HCT116 (cell line): ENCODE measurements at regions not wholly inside any gene's neighbourhood (a gene's known extent, or its start where the extent isn't known, plus 50 kb on each side); places are given as distances from the start of the nearest gene placed in this dataset.

Experiments used
- ATAC-seq: fragments of 200-7000 bp; cut with Tn5 transposase; 2 replicates; pipeline ENCODE4 v1.9.1; 2020; ENCODE audit warnings: mild to moderate bottlenecking, moderate library complexity
- BruUV-seq: library from RNA; stranded (reverse); fragments of 400-500 nt; replicated peaks from 2 replicates; lab custom pipeline; 2021; lab: Mats Ljungman, UMichigan
- CTCF ChIA-PET: fragments of 300-600 bp; sonication (Branson Sonifier 250); formaldehyde crosslinking; loops from one replicate; lab custom pipeline; 2021; ENCODE audit warnings: antibody characterized with exemption; lab: Charles Lee
- POLR2A ChIA-PET: fragments of 300-600, 350-600 bp; sonication (Branson Sonifier 250); formaldehyde crosslinking; loops from one replicate; lab custom pipeline; 2021; ENCODE audit warnings: antibody characterized with exemption; lab: Charles Lee
- RAD21 ChIA-PET, 2 experiments: fragments of 300-600 bp; sonication (Branson Sonifier 250); formaldehyde crosslinking; loops; one replicate each; lab custom pipeline; 2023; ENCODE audit warnings: low total read pairs in 2 of 2; ENCODE audit not compliant: uncharacterized antibody in 2 of 2, unreplicated experiment in 2 of 2, low non-redundant PET in 1 of 2; lab: Charles Lee
- DNase-seq: peaks from one replicate; pipeline ENCODE4 v3.0.0-alpha.2; 2010; ENCODE audit warnings: low read depth, low spot score
- H2AFZ ChIP-seq: fragments of 200-600 bp; shearing (Covaris generic), sonication (generic); 2 replicates; pipeline ENCODE4 v1.6.1; 2017; ENCODE audit warnings: low read depth, mixed run types, mixed read lengths, antibody characterized with exemption, low read length; ENCODE audit not compliant: poor library complexity, severe bottlenecking
- H3K27ac ChIP-seq: 2 replicates; pipeline ENCODE4 v1.5.1; 2012; ENCODE audit warnings: low read depth, low read length
- H3K27me3 ChIP-seq: fragments of 200-600 bp; sonication (generic); 2 replicates; pipeline ENCODE4 v1.6.1; 2016; ENCODE audit warnings: mixed run types, low read length, mixed read lengths; ENCODE audit not compliant: insufficient read depth
- H3K36me3 ChIP-seq, 2 experiments: fragments of 200-500 bp in 1 of 2; fragments of 200-600 bp in 1 of 2; sonication (Bioruptor generic) in 1 of 2; sonication (generic) in 1 of 2; 2 replicates each; pipeline versions ENCODE4 v1.5.1 to v1.6.1; 2014 to 2016; ENCODE audit warnings: low read length in 2 of 2, inconsistent platforms in 1 of 2, mixed read lengths in 1 of 2, mixed run types in 1 of 2; ENCODE audit not compliant: insufficient read depth in 2 of 2, control insufficient read depth in 1 of 2
- H3K4me1 ChIP-seq, 2 experiments: fragments of 200-600 bp in 1 of 2; sonication (generic) in 1 of 2; 2 replicates each; pipeline versions ENCODE4 v1.5.1 to v1.6.1; 2012 to 2017; ENCODE audit warnings: low read length in 2 of 2, inconsistent platforms in 1 of 2, mild to moderate bottlenecking in 1 of 2, mixed read lengths in 1 of 2, mixed run types in 1 of 2, moderate library complexity in 1 of 2; ENCODE audit not compliant: insufficient read depth in 2 of 2, control insufficient read depth in 1 of 2
- H3K4me2 ChIP-seq: fragments of 200-600 bp; sonication (generic); 2 replicates; pipeline ENCODE4 v1.6.1; 2017; ENCODE audit warnings: mixed run types, low read length, mixed read lengths
- H3K4me3 ChIP-seq, 2 experiments: fragments of 200-600 bp in 1 of 2; sonication (generic) in 1 of 2; replicated peaks in 1 of 2; 2 replicates each; pipeline ENCODE4 v1.5.1; 2011 to 2016; ENCODE audit warnings: low read length in 2 of 2, control low read depth in 1 of 2, low read depth in 1 of 2, mild to moderate bottlenecking in 1 of 2, mixed read lengths in 1 of 2, mixed run types in 1 of 2
- H3K79me2 ChIP-seq: fragments of 200-600 bp; sonication (generic); 2 replicates; pipeline ENCODE4 v1.6.1; 2017; ENCODE audit warnings: mild to moderate bottlenecking, mixed run types, low read length, moderate library complexity, mixed read lengths; ENCODE audit not compliant: insufficient read depth
- H3K9ac ChIP-seq: fragments of 200-600 bp; sonication (generic); 2 replicates; pipeline ENCODE4 v1.6.1; 2016; ENCODE audit warnings: low read length, mixed read lengths
- H3K9me2 ChIP-seq: fragments of 200-600 bp; sonication (generic), shearing (Covaris generic); 2 replicates; pipeline ENCODE4 v1.6.1; 2017; ENCODE audit warnings: mixed run types, mild to moderate bottlenecking, moderate library complexity; ENCODE audit not compliant: insufficient read depth
- H3K9me3 ChIP-seq, 2 experiments: fragments of 200-500 bp in 1 of 2; fragments of 200-600 bp in 1 of 2; sonication (Bioruptor generic) in 1 of 2; sonication (generic) in 1 of 2; 2 replicates each; pipeline ENCODE4 v1.6.1; 2014 to 2017; ENCODE audit warnings: low read length in 2 of 2, mixed read lengths in 2 of 2, inconsistent platforms in 1 of 2, low read depth in 1 of 2, mild to moderate bottlenecking in 1 of 2, mixed run types in 1 of 2, moderate library complexity in 1 of 2; ENCODE audit not compliant: control insufficient read depth in 1 of 2, insufficient read depth in 1 of 2
- H4K20me1 ChIP-seq: fragments of 200-600 bp; sonication (generic), shearing (Covaris generic); 2 replicates; pipeline ENCODE4 v1.6.1; 2017; ENCODE audit warnings: mixed run types, mild to moderate bottlenecking, moderate library complexity; ENCODE audit not compliant: insufficient read depth
- CBX3 ChIP-seq: IDR thresholded peaks from 2 replicates; pipeline ENCODE4 v1.6.1; 2012; ENCODE audit warnings: low read depth
- CEBPB ChIP-seq: IDR thresholded peaks from 2 replicates; pipeline ENCODE4 v1.6.1; 2012; ENCODE audit warnings: low read depth
- ELF1 ChIP-seq: IDR thresholded peaks from 2 replicates; pipeline ENCODE4 v1.6.1; 2012; ENCODE audit warnings: low read depth, borderline replicate concordance
- EZH2 ChIP-seq: fragments of 200-600 bp; sonication (generic); IDR thresholded peaks from 2 replicates; pipeline ENCODE4 v1.6.1; 2017; ENCODE audit warnings: antibody characterized with exemption, mixed run types
- EZH2phosphoT487 ChIP-seq: fragments of 200-600 bp; IDR thresholded peaks from 2 replicates; pipeline ENCODE4 v1.6.1; 2018; ENCODE audit warnings: antibody characterized with exemption, borderline replicate concordance
- FOSL1 ChIP-seq: IDR thresholded peaks from 2 replicates; pipeline ENCODE4 v1.6.1; 2012; ENCODE audit warnings: low read depth
- JUND ChIP-seq: IDR thresholded peaks from 2 replicates; pipeline ENCODE4 v1.6.1; 2012
- POLR2A ChIP-seq: IDR thresholded peaks from 2 replicates; pipeline ENCODE4 v1.7.0; 2011; ENCODE audit warnings: borderline replicate concordance; ENCODE audit not compliant: insufficient read depth, insufficient read length; ENCODE audit errors: extremely low read depth
- POLR2AphosphoS5 ChIP-seq: IDR thresholded peaks from 2 replicates; pipeline ENCODE4 v1.6.1; 2011; ENCODE audit warnings: mild to moderate bottlenecking, low read depth, low read length, moderate library complexity
- SIN3A ChIP-seq: IDR thresholded peaks from 2 replicates; pipeline ENCODE4 v1.6.1; 2012; ENCODE audit warnings: low read depth
- SP1 ChIP-seq: IDR thresholded peaks from 2 replicates; pipeline ENCODE4 v1.6.1; 2012; ENCODE audit warnings: low read depth
- SRF ChIP-seq: IDR thresholded peaks from 2 replicates; pipeline ENCODE4 v1.6.1; 2012; ENCODE audit warnings: low read depth
- TCF7L2 ChIP-seq: IDR thresholded peaks from 2 replicates; pipeline ENCODE4 v1.7.0; 2011; ENCODE audit warnings: borderline replicate concordance, inconsistent platforms; ENCODE audit not compliant: insufficient read depth, insufficient read length; ENCODE audit errors: extremely low read depth
- YY1 ChIP-seq: IDR thresholded peaks from 2 replicates; pipeline ENCODE4 v1.6.1; 2011; ENCODE audit warnings: low read length, low read depth, moderate library complexity, mild to moderate bottlenecking; ENCODE audit not compliant: insufficient replicate concordance; ENCODE audit errors: extremely low read depth
- ZFX ChIP-seq: fragments of 450-650 bp; IDR thresholded peaks from 2 replicates; pipeline ENCODE4 v1.6.1; 2017
- ZNF274 ChIP-seq: fragments of 200-500 bp; sonication (Bioruptor generic); IDR thresholded peaks from 2 replicates; pipeline ENCODE4 v1.6.1; 2014; ENCODE audit warnings: mild to moderate bottlenecking, low read depth, low read length, inconsistent platforms
- intact Hi-C: fragments of 100-400 bp; cut with micrococcal nuclease; formaldehyde crosslinking; loops from 2 replicates; pipeline ENCODE4 v1.10.0; 2022
- TF ChIP-seq, protein P1 (sequence below), 3 experiments: fragments of 200-600 bp in 1 of 3; sonication (generic) in 1 of 3; IDR thresholded peaks in 2 of 3; conservative IDR thresholded peaks in 1 of 3; 2 replicates each; pipeline ENCODE4 v1.5.1; 2012 to 2017; ENCODE audit warnings: low read depth in 2 of 3, low read length in 2 of 3, antibody characterized with exemption in 1 of 3, borderline replicate concordance in 1 of 3, control low read depth in 1 of 3, mild to moderate bottlenecking in 1 of 3, mixed read lengths in 1 of 3, mixed run types in 1 of 3, moderate library complexity in 1 of 3; ENCODE audit not compliant: insufficient read depth in 1 of 3
- TF ChIP-seq, protein P2 (sequence below): IDR thresholded peaks from 2 replicates; pipeline ENCODE4 v1.6.1; 2012
- TF ChIP-seq, protein P3 (sequence below): IDR thresholded peaks from 2 replicates; pipeline ENCODE4 v1.6.1; 2012; ENCODE audit warnings: low read depth

- DNase-seq (no peak), ATAC-seq (no peak)
- no peaks in the 10 kb centered on the region for H3K4me1 ChIP-seq
- H3K4me3 ChIP-seq = no peak overlapping the region
- no peaks in the 10 kb centered on the region for H3K9me3 ChIP-seq
- H3K9ac ChIP-seq = no peak overlapping the region
- no peak overlapping the region for H2AFZ ChIP-seq
- no peak overlapping the region for H3K27ac ChIP-seq
- no peaks in the 10 kb centered on the region for H3K9me2 ChIP-seq
- peaks cover 28% of the 10 kb centered on the region for H3K27me3 ChIP-seq
- no peaks in the 10 kb centered on the region for H3K36me3 ChIP-seq
- no peaks in the 10 kb centered on the region for H4K20me1 ChIP-seq
- RAD21 ChIA-PET = no interaction called here
- BruUV-seq = no TSS peak
- TF ChIP-seq, protein P1, sequence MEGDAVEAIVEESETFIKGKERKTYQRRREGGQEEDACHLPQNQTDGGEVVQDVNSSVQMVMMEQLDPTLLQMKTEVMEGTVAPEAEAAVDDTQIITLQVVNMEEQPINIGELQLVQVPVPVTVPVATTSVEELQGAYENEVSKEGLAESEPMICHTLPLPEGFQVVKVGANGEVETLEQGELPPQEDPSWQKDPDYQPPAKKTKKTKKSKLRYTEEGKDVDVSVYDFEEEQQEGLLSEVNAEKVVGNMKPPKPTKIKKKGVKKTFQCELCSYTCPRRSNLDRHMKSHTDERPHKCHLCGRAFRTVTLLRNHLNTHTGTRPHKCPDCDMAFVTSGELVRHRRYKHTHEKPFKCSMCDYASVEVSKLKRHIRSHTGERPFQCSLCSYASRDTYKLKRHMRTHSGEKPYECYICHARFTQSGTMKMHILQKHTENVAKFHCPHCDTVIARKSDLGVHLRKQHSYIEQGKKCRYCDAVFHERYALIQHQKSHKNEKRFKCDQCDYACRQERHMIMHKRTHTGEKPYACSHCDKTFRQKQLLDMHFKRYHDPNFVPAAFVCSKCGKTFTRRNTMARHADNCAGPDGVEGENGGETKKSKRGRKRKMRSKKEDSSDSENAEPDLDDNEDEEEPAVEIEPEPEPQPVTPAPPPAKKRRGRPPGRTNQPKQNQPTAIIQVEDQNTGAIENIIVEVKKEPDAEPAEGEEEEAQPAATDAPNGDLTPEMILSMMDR (IDR thresholded peaks at IDR 0.05 in 2 of 3, conservative IDR thresholded peaks at IDR 0.05 in 1 of 3; ENCODE audit: borderline replicate concordance in 1 of 3, insufficient read depth in 1 of 3, low read depth in 2 of 3, low read length in 2 of 3) = no peak
- TF ChIP-seq, protein P2, sequence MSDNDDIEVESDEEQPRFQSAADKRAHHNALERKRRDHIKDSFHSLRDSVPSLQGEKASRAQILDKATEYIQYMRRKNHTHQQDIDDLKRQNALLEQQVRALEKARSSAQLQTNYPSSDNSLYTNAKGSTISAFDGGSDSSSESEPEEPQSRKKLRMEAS = no peak
- TF ChIP-seq SRF = no peak
- TF ChIP-seq SIN3A = no peak
- no peak for TF ChIP-seq FOSL1
- TF ChIP-seq POLR2A = no peak
- TF ChIP-seq, protein P3, sequence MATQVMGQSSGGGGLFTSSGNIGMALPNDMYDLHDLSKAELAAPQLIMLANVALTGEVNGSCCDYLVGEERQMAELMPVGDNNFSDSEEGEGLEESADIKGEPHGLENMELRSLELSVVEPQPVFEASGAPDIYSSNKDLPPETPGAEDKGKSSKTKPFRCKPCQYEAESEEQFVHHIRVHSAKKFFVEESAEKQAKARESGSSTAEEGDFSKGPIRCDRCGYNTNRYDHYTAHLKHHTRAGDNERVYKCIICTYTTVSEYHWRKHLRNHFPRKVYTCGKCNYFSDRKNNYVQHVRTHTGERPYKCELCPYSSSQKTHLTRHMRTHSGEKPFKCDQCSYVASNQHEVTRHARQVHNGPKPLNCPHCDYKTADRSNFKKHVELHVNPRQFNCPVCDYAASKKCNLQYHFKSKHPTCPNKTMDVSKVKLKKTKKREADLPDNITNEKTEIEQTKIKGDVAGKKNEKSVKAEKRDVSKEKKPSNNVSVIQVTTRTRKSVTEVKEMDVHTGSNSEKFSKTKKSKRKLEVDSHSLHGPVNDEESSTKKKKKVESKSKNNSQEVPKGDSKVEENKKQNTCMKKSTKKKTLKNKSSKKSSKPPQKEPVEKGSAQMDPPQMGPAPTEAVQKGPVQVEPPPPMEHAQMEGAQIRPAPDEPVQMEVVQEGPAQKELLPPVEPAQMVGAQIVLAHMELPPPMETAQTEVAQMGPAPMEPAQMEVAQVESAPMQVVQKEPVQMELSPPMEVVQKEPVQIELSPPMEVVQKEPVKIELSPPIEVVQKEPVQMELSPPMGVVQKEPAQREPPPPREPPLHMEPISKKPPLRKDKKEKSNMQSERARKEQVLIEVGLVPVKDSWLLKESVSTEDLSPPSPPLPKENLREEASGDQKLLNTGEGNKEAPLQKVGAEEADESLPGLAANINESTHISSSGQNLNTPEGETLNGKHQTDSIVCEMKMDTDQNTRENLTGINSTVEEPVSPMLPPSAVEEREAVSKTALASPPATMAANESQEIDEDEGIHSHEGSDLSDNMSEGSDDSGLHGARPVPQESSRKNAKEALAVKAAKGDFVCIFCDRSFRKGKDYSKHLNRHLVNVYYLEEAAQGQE = no peak
- TF ChIP-seq YY1 = no peak
- TF ChIP-seq ELF1 = no peak
- TF ChIP-seq SP1 = no peak
- no peak for TF ChIP-seq ZNF274
- TF ChIP-seq ZFX = no peak
- TF ChIP-seq EZH2 = no peak
- TF ChIP-seq CBX3 = no peak
- TF ChIP-seq EZH2phosphoT487 = no peak
- TF ChIP-seq POLR2AphosphoS5 = no peak
- no peak for TF ChIP-seq JUND
- TF ChIP-seq CEBPB = no peak
- no peak for TF ChIP-seq TCF7L2
- H3K4me2 ChIP-seq = no peak overlapping the region
- intact Hi-C loops = no loop called here
- POLR2A ChIA-PET = no interaction called here
- CTCF ChIA-PET = no interaction called here
- H3K79me2 ChIP-seq = no peaks in the 10 kb centered on the region
These were observed 133.8 kb upstream of the PFKP start for GRCh38 chr10:2933519-2933918.
